ENCODE measurements at regions not wholly inside any gene's neighbourhood (a gene's known extent, or its start where the extent isn't known, plus 50 kb on each side); places are given as distances from the start of the nearest gene placed in this dataset.

DNA sequence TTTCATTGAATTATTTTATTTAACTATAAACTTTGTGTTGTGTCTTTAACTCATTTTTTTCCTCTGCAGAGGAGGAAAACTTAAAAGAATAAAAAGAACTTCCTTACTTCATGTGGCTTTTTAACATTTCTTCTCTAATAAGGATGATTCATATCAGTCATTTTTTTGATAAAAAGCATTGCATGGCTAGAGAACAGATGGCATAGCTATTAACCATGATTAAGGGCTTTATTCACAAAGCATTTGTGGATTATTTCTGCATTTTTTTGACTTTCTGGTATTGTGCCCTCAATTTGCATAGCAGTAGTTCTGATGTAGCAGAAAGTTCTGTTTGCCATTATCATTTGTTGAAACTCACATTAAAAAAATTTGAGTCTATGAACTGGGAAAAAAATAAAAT is 540.8 kb downstream of the SI start:
- no peaks in the 10 kb centered on the region for H3K27me3 ChIP-seq (replicated peaks; ENCODE audit: insufficient read depth)
- no peak overlapping the region for H3K27ac ChIP-seq
- no peak for ATAC-seq (ENCODE audit: insufficient number of reproducible peaks, low FRiP score, low read depth)
- H3K4me1 ChIP-seq (ENCODE audit: control insufficient read depth in 1 of 2, low read depth in 2 of 2) = no peaks in the 10 kb centered on the region
- no peak for DNase-seq (ENCODE audit: low spot score)
- TF ChIP-seq CTCF (IDR thresholded peaks at IDR 0.05) = no peak
- H3K36me3 ChIP-seq = no peaks in the 10 kb centered on the region
- H3K9me3 ChIP-seq = no peaks in the 10 kb centered on the region
- H3K4me3 ChIP-seq = no peak overlapping the region

GRCh38 chr3:164533275-164533674 is 545.0 kb downstream of the SI start:
- DNase-seq (ENCODE audit: low spot score) (no peak), ATAC-seq (ENCODE audit: insufficient number of reproducible peaks, low FRiP score, low read depth) (no peak)
- Histone ChIP-seq H3K27ac (no peak overlapping the region), H3K4me1 (ENCODE audit: control insufficient read depth in 1 of 2, low read depth in 2 of 2) (no peaks in the 10 kb centered on the region), H3K36me3 (no peaks in the 10 kb centered on the region), H3K9me3 (no peaks in the 10 kb centered on the region), H3K27me3 (replicated peaks; ENCODE audit: insufficient read depth) (no peaks in the 10 kb centered on the region), H3K4me3 (no peak overlapping the region)
- no peak for TF ChIP-seq CTCF (IDR thresholded peaks at IDR 0.05)

- no peaks in the 10 kb centered on the region for H3K4me1 ChIP-seq (ENCODE audit: control insufficient read depth in 1 of 2, low read depth in 2 of 2)
- no peaks in the 10 kb centered on the region for H3K9me3 ChIP-seq
- ATAC-seq (ENCODE audit: insufficient number of reproducible peaks, low FRiP score, low read depth) (no peak), DNase-seq (ENCODE audit: low spot score) (no peak)
- no peaks in the 10 kb centered on the region for H3K27me3 ChIP-seq (replicated peaks; ENCODE audit: insufficient read depth)
- H3K36me3 ChIP-seq = no peaks in the 10 kb centered on the region
- no peak overlapping the region for H3K27ac ChIP-seq
- no peak overlapping the region for H3K4me3 ChIP-seq
- no peak for TF ChIP-seq CTCF (IDR thresholded peaks at IDR 0.05)
Measured at GRCh38 chr3:164526250-164526649, 552.0 kb downstream of the SI start.

- no peak for ATAC-seq (ENCODE audit: insufficient number of reproducible peaks, low FRiP score, low read depth)
- Histone ChIP-seq H3K4me1 (ENCODE audit: control insufficient read depth in 1 of 2, low read depth in 2 of 2) (no peaks in the 10 kb centered on the region), H3K27ac (no peak overlapping the region), H3K27me3 (replicated peaks; ENCODE audit: insufficient read depth) (no peaks in the 10 kb centered on the region), H3K36me3 (no peaks in the 10 kb centered on the region), H3K9me3 (no peaks in the 10 kb centered on the region), H3K4me3 (no peak overlapping the region)
- DNase-seq (ENCODE audit: low spot score) = no peak
- no peak for TF ChIP-seq CTCF (IDR thresholded peaks at IDR 0.05)
Measured at GRCh38 chr3:164524201-164524600, 554.1 kb downstream of the SI start.

- DNase-seq (ENCODE audit: low spot score) (no peak), ATAC-seq (ENCODE audit: insufficient number of reproducible peaks, low FRiP score, low read depth) (no peak)
- TF ChIP-seq CTCF (IDR thresholded peaks at IDR 0.05) = no peak
- Histone ChIP-seq H3K9me3 (no peaks in the 10 kb centered on the region), H3K36me3 (no peaks in the 10 kb centered on the region), H3K4me3 (no peak overlapping the region), H3K27ac (no peak overlapping the region), H3K27me3 (replicated peaks; ENCODE audit: insufficient read depth) (no peaks in the 10 kb centered on the region), H3K4me1 (ENCODE audit: control insufficient read depth in 1 of 2, low read depth in 2 of 2) (no peaks in the 10 kb centered on the region)
Measured at GRCh38 chr3:164522073-164522763, 556.1 kb downstream of the SI start.

Measured in thoracic aorta (tissue), 2 donors.